ENCODE measurements at regions not wholly inside any gene's neighbourhood (a gene's known extent, or its start where the extent isn't known, plus 50 kb on each side); places are given as distances from the start of the nearest gene placed in this dataset.

GRCh38 chr7:50210706-50211115, 93.8 kb upstream of the IKZF1 start (continued):
- TF ChIP-seq ATF6 (CRISPR knock-in tag; IDR thresholded peaks at IDR 0.05) (no peak), MXD4 (CRISPR knock-in tag; IDR thresholded peaks at IDR 0.05; ENCODE audit: borderline replicate concordance) (no peak), E2F1 (CRISPR knock-in tag; IDR thresholded peaks at IDR 0.05) (no peak), ETV6 (CRISPR knock-in tag; IDR thresholded peaks at IDR 0.05) (no peak), JUN (CRISPR knock-in tag; IDR thresholded peaks at IDR 0.05) (no peak), GABPB1 (CRISPR knock-in tag; IDR thresholded peaks at IDR 0.05) (no peak), SP1 (CRISPR knock-in tag; conservative IDR thresholded peaks at IDR 0.05) (no peak)

DNA sequence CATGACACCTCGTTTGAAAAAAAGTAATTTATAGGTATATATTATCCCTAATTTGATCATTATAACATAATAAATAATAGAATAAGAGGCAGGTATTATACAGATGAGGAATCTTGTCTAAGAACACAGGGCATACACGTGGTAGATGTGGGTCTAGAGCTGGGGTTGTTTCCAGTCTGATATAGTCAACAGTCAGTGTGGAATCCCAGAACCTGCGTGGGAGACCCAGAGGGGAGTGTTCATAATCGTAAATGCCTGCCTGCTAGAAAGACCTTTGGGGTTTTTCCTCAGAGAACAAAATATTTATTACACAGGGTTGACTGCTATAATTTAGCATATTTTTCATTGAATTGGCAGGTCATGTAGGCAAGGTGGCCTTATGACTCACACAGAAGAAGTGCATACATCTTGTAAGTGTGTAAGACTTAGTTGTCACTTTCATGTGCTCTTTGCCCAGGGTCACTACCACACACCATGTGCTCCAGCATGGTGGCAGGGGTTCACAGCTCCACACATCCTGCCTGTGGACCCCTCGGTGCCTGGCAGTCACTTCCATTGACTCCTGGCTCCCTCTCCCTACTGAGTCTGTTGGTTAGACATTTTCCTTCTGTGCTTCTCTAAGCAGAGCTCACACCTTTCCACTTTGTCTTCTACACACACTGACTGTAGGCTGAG, 94.9 kb upstream of the IKZF1 start:
- POLR2A ChIA-PET: no interaction called here
- TF ChIP-seq KAT7 (CRISPR knock-in tag; IDR thresholded peaks at IDR 0.05; ENCODE audit: borderline replicate concordance) (no peak), ZNF121 (CRISPR knock-in tag; IDR thresholded peaks at IDR 0.05) (no peak), SMAD4 (CRISPR knock-in tag; IDR thresholded peaks at IDR 0.05) (no peak), TP53 (CRISPR knock-in tag; IDR thresholded peaks at IDR 0.05) (no peak), FOXP1 (CRISPR knock-in tag; IDR thresholded peaks at IDR 0.05; ENCODE audit: borderline replicate concordance) (no peak), TCF7 (CRISPR knock-in tag; IDR thresholded peaks at IDR 0.05; ENCODE audit: low read depth) (no peak), ATF6 (CRISPR knock-in tag; IDR thresholded peaks at IDR 0.05) (no peak)

DNA sequence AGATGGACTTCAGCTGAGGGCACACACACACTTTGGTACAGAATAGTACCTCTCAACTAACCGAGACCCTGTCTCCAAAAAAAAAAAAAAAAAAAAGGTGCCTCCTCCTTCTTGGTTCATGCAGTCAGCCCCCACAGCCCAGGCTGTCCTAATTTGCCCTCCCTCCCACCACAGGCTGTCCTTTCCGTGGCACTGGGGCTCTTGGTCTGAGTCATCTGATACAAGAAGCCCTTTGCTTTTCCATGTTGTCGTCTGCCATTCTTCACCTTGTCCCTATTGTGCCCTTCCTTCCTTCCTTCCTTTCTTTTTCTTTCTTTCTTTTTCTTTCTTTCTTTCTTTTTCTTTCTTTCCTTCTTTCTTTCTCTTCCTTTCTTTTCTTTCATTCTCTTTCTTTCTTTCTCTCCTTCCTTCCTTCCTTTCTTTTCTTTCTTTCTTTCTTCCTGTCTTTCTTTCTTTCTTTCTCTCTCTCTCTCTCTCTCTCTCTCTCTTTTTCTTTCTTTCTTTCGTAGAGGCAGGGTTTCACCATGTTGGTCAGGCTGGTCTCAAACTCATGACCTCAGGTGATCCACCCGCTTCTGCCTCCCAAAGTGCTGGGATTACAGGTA, 96.0 kb upstream of the IKZF1 start:
- CTCF ChIA-PET: interaction anchor here (1.2 kb wide), 1 partner anchor 116 kb away, joined by 4 read pairs; no protein-coding TSS in a partner anchor
- Mint-ChIP-seq H3K27me3 (ENCODE audit: low read depth) (no peaks in the 10 kb centered on the region), H3K4me1 (peaks cover 12% of the 10 kb centered on the region), H3K36me3 (no peaks in the 10 kb centered on the region), H3K27ac (no peak overlapping the region), H3K9me3 (no peaks in the 10 kb centered on the region), H3K4me3 (no peak overlapping the region)
- ATAC-seq (no peak), DNase-seq (ENCODE audit: low spot score) (no peak)
- TF ChIP-seq ZNF512 (CRISPR knock-in tag; IDR thresholded peaks at IDR 0.05; ENCODE audit: borderline replicate concordance): 0 out of 2 replicates have a peak, but pooled peaks have one; percentile 80
- TF ChIP-seq IRF2 (CRISPR knock-in tag; IDR thresholded peaks at IDR 0.05; ENCODE audit: borderline replicate concordance, low read depth): no peak
- POLR2A ChIA-PET: no interaction called here

More for the DNA sequence above, 94.9 kb upstream of the IKZF1 start:
- no peak for DNase-seq (ENCODE audit: low spot score)
- CTCF ChIA-PET: no interaction called here
- Mint-ChIP-seq H3K4me1 (peaks cover 2% of the 10 kb centered on the region), H3K27ac (no peak overlapping the region), H3K4me3 (no peak overlapping the region), H3K36me3 (no peaks in the 10 kb centered on the region), H3K9me3 (no peaks in the 10 kb centered on the region), H3K27me3 (ENCODE audit: low read depth) (no peaks in the 10 kb centered on the region)
- ATAC-seq: no peak
